ENCODE measurements at regions not wholly inside any gene's neighbourhood (a gene's known extent, or its start where the extent isn't known, plus 50 kb on each side); places are given as distances from the start of the nearest gene placed in this dataset.
A peak's percentile ranks its signal among the peaks of the same experiment; 100 is the strongest.

GRCh38 chr11:81000735-81001134 lies 1559.9 kb upstream of the TENM4 start:
- intact Hi-C loops (cut with DNase I): no loop called here
- no peak for DNase-seq (ENCODE audit: missing footprints)
- no peak for ATAC-seq

DNA sequence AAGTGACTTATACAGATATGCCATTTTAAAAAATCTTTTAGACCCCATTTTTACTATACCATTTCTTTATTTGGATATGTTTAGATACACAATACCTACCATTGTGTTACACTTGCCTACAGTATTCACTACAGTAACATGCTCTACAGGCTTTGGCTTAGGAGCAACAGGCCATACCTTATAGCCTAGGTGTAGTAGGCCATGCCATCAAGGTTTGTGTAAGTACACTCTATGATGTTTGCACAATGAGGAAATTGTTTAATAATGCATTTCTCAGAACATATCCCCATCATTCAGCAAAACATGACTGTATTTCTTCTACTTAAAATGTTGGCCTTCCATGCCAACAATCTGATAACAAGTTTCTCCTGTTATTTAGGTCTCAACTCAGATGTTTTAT lies 1559.5 kb upstream of the TENM4 start:
- no peak for DNase-seq (ENCODE audit: missing footprints)
- intact Hi-C loops (cut with DNase I): no loop called here
- no peak for ATAC-seq

- ATAC-seq: no peak
- intact Hi-C loops (cut with DNase I): no loop called here
- DNase-seq (ENCODE audit: missing footprints): no peak
Observed at GRCh38 chr11:80995523-80995922, 1554.7 kb upstream of the TENM4 start.

DNA sequence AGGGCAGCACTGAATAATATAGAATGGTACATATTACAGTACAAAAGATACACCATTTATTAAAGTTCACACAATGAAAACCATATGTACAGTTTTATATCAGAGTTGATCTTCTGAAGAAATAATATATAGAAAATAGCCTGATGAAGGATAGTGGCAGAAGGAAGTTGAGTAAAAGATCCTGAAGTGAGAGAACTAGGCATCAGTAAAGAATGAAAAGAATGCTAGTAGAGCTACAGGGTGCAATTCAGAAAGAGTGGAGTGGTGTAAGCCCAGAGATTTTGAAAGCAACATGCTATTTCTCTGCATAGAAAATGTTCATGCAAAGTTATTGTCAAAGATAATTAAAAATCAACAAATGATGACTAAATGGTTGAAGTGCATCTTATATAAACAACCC lies 1552.7 kb upstream of the TENM4 start:
- intact Hi-C loops (cut with DNase I): no loop called here
- ATAC-seq (no peak), DNase-seq (ENCODE audit: missing footprints) (no peak)

DNA sequence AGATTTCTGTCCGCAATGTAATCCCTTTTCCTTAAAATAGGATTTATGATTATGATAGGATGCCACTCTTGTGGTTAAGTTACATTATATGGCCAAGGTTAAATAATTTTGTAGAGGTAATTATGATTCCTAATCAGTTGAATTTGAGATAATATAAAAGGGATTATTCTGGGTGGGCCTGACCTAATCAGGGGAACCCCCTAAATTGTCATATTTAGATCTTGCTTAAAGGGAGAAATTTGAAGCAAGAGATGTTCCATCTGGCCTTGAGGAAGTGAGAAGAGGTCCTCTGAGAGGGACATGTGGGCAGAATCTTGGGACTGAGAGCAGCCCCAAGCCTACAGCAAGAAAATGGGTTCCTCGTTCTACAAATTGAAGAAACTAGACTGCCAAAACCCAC lies 1550.1 kb upstream of the TENM4 start:
- DNase-seq (ENCODE audit: missing footprints) (no peak), ATAC-seq (no peak)
- intact Hi-C loops (cut with DNase I): no loop called here

DNA sequence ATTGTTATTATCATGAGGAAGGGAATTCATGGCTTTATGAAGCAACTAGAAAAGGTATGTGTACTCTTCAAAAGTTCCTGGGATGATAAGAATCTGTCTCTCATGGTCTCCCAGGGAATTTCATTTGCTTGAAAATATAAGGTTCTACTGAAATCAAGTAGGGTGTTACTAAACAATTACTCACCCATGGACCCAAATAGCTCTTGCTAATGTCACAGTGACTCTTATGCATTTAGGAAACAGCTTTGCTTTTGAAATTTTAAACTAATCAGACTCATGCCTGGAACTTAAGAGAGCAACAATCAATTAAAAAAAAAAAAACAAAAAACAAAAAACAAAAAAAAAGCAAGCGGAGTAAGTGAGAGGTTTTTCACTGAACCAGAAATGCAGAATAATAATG lies 1546.3 kb upstream of the TENM4 start:
- ATAC-seq (no peak), DNase-seq (ENCODE audit: missing footprints) (no peak)
- intact Hi-C loops (cut with DNase I): no loop called here

GRCh38 chr11:80986421-80987074 lies 1545.7 kb upstream of the TENM4 start:
- intact Hi-C loops (cut with DNase I): no loop called here
- ATAC-seq (no peak), DNase-seq (ENCODE audit: missing footprints) (no peak)

GRCh38 chr11:80980227-80980626 lies 1539.4 kb upstream of the TENM4 start:
- no peak for DNase-seq (ENCODE audit: missing footprints)
- intact Hi-C loops (cut with DNase I): no loop called here
- no peak for ATAC-seq

- ATAC-seq (no peak), DNase-seq (ENCODE audit: missing footprints) (no peak)
- intact Hi-C loops (cut with DNase I): no loop called here
Observed at GRCh38 chr11:80973786-80974185, 1533.0 kb upstream of the TENM4 start.

DNA sequence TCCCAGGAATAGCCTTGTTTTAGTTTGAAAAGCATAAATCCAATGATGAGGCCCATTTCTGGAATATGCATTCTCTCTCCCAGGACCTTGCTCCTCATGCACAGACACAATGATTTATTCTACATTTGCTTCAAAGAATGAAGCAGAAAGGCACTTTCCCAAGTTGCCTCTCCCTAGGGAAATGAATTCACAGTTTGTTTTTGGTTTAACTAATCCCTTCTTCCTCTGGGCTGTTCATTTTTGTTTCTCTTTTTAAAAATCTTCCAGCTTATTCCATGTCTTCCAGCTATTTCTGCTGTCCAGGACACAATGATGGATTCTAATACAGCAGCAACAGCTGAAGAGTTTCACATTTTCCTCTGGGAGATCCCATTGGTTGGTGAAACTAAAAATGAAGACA lies 1529.2 kb upstream of the TENM4 start:
- ATAC-seq (peak; percentile 90), DNase-seq (ENCODE audit: missing footprints) (no peak)
- intact Hi-C loops (cut with DNase I): no loop called here

DNA sequence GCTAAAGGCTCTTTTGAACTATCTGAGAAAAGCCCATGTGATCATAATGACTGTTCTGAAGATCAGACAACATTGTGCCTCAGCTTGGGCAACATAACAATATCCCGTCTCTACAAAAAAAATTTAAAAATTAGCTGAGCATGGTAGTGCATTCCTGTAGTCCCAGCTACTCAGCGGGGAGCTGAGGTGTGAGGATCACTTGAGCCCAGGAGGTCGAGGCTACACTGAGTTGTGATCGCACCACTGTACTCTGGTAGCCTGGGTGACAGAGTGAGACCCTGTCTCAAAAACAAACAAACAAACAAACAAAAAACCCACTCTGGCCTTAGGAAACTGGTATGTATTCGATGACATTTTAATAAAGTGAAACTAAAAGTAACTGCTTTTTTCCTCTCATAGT lies 1526.8 kb upstream of the TENM4 start:
- ATAC-seq (no peak), DNase-seq (ENCODE audit: missing footprints) (no peak)
- intact Hi-C loops (cut with DNase I): no loop called here

GRCh38 chr11:80960381-80961029 lies 1519.7 kb upstream of the TENM4 start:
- ATAC-seq (no peak), DNase-seq (ENCODE audit: missing footprints) (no peak)
- intact Hi-C loops (cut with DNase I): no loop called here

- DNase-seq (ENCODE audit: missing footprints): no peak
- intact Hi-C loops (cut with DNase I): no loop called here
- ATAC-seq: no peak
Observed at GRCh38 chr11:80959751-80960150, 1518.9 kb upstream of the TENM4 start.

GRCh38 chr11:80958987-80959386 lies 1518.2 kb upstream of the TENM4 start:
- peak; percentile 23 for ATAC-seq
- intact Hi-C loops (cut with DNase I): no loop called here

DNA sequence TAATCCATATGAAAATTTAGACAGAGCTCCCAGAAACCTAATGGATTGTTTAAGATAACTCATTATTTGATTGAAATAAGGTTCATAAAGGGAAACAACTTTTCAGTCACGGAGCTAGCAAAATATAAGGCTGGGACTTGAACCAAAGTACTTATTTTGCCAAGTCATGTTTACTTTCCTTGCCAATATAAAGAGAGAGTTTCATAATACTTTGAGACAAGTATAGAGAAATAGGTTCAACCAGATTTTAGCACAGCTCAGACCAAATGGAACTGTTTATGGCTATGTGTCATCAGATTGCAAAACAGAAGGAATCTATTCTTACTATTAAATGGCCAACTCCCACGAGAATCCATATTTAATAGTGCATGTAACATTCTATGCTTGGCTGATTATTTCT lies 1517.5 kb upstream of the TENM4 start:
- intact Hi-C loops (cut with DNase I): no loop called here
- ATAC-seq (peak; percentile 89), DNase-seq (ENCODE audit: missing footprints) (no peak)

More at GRCh38 chr11:80958987-80959386, 1518.2 kb upstream of the TENM4 start:
- DNase-seq (ENCODE audit: missing footprints): no peak

- intact Hi-C loops (cut with DNase I): no loop called here
- no peak for ATAC-seq
Observed at GRCh38 chr11:80955588-80955987, 1514.8 kb upstream of the TENM4 start.

GRCh38 chr11:80948781-80949180 lies 1508.0 kb upstream of the TENM4 start:
- intact Hi-C loops (cut with DNase I): no loop called here
- no peak for ATAC-seq
- DNase-seq (ENCODE audit: missing footprints): no peak

More at GRCh38 chr11:80955588-80955987, 1514.8 kb upstream of the TENM4 start:
- DNase-seq (ENCODE audit: missing footprints): no peak

- DNase-seq (ENCODE audit: missing footprints) (no peak), ATAC-seq (no peak)
- intact Hi-C loops (cut with DNase I): no loop called here
Observed at GRCh38 chr11:80944758-80945157, 1503.9 kb upstream of the TENM4 start.

- ATAC-seq (no peak), DNase-seq (ENCODE audit: missing footprints) (no peak)
- intact Hi-C loops (cut with DNase I): no loop called here
Observed at GRCh38 chr11:80943226-80943625, 1502.4 kb upstream of the TENM4 start.

DNA sequence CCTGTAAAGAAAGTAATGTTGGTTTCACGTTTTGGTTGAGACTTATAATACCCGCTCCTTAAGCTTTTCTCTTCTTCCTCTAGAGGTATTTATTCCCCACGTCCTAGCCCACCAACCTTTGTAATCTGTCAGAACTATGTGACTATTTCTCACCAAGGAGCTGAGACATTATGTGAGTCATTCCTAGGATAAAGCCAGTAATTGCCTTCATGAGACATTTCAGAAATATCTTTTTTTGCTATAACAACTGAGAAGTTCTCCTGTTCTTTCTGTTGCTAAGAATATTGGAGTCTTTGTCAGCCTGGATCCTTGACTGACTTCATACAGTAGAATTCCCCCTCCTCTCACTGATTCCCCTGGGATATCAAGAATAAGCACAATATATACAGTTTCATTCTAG lies 1497.0 kb upstream of the TENM4 start:
- intact Hi-C loops (cut with DNase I): no loop called here
- no peak for ATAC-seq
- no peak for DNase-seq (ENCODE audit: missing footprints)

- no peak for DNase-seq (ENCODE audit: missing footprints)
- intact Hi-C loops (cut with DNase I): no loop called here
- ATAC-seq: no peak
Observed at GRCh38 chr11:80930038-80930437, 1489.2 kb upstream of the TENM4 start.
